Duodenal mucosa (tissue), 2 donors: ENCODE measurements at regions not wholly inside any gene's neighbourhood (a gene's known extent, or its start where the extent isn't known, plus 50 kb on each side); places are given as distances from the start of the nearest gene placed in this dataset.
"Not testable (repeated sequence)": the region's sequence is repeated elsewhere in the genome, so short reads cannot be mapped to it uniquely, and the experiment has no call there.

Experiments used
- H3K27ac ChIP-seq: one replicate; pipeline ENCODE4 v1.7.0; 2013; ENCODE audit warnings: low read depth, low read length
- H3K27me3 ChIP-seq, 2 donors: one replicate each; pipeline ENCODE4 v1.7.0; 2013; ENCODE audit warnings: low read length in 2 of 2, control low read depth in 1 of 2; ENCODE audit not compliant: insufficient read depth in 2 of 2, control insufficient read depth in 1 of 2
- H3K36me3 ChIP-seq, 2 donors: one replicate each; pipeline ENCODE4 v1.7.0; 2013; ENCODE audit warnings: low read length in 2 of 2, control low read depth in 1 of 2; ENCODE audit not compliant: insufficient read depth in 2 of 2, control insufficient read depth in 1 of 2
- H3K4me1 ChIP-seq, 2 donors: one replicate each; pipeline ENCODE4 v1.7.0; 2013; ENCODE audit warnings: low read length in 2 of 2, control low read depth in 1 of 2; ENCODE audit not compliant: insufficient read depth in 2 of 2, control insufficient read depth in 1 of 2
- H3K4me3 ChIP-seq, 2 donors: one replicate each; pipeline ENCODE4 v1.7.0; 2013; ENCODE audit warnings: low read length in 2 of 2, low read depth in 1 of 2
- H3K9ac ChIP-seq, 2 donors: one replicate each; pipeline ENCODE4 v1.7.0; 2013; ENCODE audit warnings: low read length in 2 of 2, low read depth in 1 of 2
- H3K9me3 ChIP-seq, 2 donors: one replicate each; pipeline ENCODE4 v1.7.0; 2013; ENCODE audit warnings: low read length in 2 of 2, control low read depth in 1 of 2; ENCODE audit not compliant: control insufficient read depth in 1 of 2

DNA sequence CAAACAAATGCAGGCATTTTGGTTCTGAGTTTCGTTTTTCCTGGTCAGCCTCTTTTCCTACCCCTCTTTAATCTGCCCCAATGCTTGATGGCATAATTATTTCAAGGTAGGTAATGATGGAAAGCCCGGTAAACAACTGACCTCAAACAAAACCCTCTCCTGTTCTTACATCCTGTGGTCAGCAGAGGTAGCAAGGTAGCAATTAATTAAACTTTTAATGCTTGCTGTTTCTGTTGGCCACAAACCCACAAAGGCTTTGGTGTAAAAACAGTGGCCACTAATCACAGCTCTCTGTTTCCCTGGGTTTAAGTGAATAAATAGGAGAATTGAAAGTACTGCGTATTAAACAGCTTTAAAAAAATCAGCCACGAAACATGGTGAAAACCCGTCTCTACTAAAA, 261.5 kb upstream of the SOX4 start:
- Histone ChIP-seq H3K27ac (no peak overlapping the region), H3K4me3 (no peak overlapping the region), H3K9ac (no peak overlapping the region), H3K9me3 (no peaks in the 10 kb centered on the region), H3K36me3 (no peaks in the 10 kb centered on the region), H3K27me3 (no peaks in the 10 kb centered on the region), H3K4me1 (no peaks in the 10 kb centered on the region)

DNA sequence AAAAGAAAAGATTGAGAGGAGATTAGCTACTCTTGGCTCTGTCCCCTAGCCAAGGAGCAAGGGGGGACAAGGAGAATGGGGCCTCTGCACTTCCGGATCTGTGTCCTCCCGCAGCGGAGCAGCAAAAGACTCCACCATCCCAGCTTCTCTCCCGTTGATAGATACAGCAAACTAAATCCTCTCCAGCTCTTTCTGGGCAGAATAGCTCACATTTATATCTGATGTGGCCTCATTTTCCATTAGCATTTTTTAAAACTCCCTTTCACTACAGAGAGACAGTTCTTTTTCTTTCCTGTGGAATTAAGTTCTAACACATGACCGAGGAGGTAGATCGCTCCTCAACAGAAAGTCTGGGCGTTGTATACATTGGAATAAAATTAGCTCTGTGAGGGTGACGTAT, 260.9 kb upstream of the SOX4 start:
- no peak overlapping the region for H3K27ac ChIP-seq
- H3K4me1 ChIP-seq: no peaks in the 10 kb centered on the region
- no peaks in the 10 kb centered on the region for H3K27me3 ChIP-seq
- no peak overlapping the region for H3K9ac ChIP-seq
- no peak overlapping the region for H3K4me3 ChIP-seq
- no peaks in the 10 kb centered on the region for H3K36me3 ChIP-seq
- no peaks in the 10 kb centered on the region for H3K9me3 ChIP-seq

DNA sequence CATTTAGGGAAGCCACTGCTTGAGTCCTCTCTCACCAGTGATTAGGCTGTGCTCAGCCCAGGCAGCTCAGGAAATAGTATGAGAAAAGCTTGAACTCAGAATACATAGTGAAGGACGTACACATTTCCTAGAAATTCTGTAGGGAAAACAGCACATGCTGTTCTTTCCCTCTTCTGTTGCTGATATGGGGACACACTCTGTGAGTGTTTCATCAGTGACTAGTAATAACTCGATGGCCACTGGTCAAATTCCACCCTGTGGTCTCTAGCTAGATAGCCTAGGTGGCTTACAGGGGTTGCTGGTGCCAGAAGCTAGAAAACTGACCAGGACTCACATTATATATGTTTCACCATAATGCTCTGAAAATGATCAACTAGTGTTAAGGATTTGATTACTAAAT, 259.8 kb upstream of the SOX4 start:
- Histone ChIP-seq H3K9ac (no peak overlapping the region), H3K9me3 (no peaks in the 10 kb centered on the region), H3K4me3 (no peak overlapping the region), H3K4me1 (no peaks in the 10 kb centered on the region), H3K27me3 (no peaks in the 10 kb centered on the region), H3K27ac (no peak overlapping the region), H3K36me3 (no peaks in the 10 kb centered on the region)

DNA sequence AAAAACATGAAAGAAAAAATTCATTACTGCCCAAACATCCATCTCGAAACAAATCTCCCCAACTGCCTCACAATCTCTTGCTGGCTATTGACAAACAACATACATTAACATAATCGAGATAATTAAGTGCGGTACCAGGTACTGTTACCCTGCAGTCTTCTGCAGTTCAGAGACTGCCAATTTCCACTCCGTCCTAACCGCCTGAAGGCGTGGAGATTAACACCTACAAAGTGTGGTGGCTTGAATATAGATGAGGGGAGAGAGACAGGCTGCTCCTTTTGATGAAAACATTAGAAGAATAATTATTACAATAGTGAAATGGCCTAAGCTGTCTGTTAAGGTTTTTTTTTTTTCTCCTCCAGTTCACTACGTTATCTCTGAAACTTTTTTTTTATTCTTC, 258.9 kb upstream of the SOX4 start:
- no peaks in the 10 kb centered on the region for H3K9me3 ChIP-seq
- no peaks in the 10 kb centered on the region for H3K27me3 ChIP-seq
- H3K9ac ChIP-seq: no peak overlapping the region
- no peaks in the 10 kb centered on the region for H3K4me1 ChIP-seq
- H3K27ac ChIP-seq: no peak overlapping the region
- no peaks in the 10 kb centered on the region for H3K36me3 ChIP-seq
- no peak overlapping the region for H3K4me3 ChIP-seq

DNA sequence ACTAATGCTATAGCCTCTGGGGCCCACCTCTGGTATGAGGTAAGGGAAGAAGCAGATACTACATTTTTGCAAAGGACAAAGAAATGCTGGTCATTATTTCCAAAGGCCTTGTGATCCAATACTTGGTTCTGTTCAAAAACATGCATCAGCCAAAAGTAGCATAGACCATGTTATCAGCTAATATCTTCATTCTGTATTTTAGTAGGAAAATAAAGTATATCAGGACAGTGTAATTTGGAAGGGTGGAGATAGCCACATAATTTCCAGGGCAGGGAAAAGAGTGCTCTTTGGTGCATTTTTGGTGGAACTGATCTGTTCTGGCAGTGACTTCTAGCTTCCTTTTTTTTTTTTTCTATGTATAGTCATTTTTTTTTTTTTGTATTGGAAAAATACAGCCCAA, 258.0 kb upstream of the SOX4 start:
- Histone ChIP-seq H3K27ac (no peak overlapping the region), H3K27me3 (no peaks in the 10 kb centered on the region), H3K9me3 (no peaks in the 10 kb centered on the region), H3K9ac (no peak overlapping the region), H3K4me3 (no peak overlapping the region), H3K4me1 (no peaks in the 10 kb centered on the region), H3K36me3 (no peaks in the 10 kb centered on the region)

DNA sequence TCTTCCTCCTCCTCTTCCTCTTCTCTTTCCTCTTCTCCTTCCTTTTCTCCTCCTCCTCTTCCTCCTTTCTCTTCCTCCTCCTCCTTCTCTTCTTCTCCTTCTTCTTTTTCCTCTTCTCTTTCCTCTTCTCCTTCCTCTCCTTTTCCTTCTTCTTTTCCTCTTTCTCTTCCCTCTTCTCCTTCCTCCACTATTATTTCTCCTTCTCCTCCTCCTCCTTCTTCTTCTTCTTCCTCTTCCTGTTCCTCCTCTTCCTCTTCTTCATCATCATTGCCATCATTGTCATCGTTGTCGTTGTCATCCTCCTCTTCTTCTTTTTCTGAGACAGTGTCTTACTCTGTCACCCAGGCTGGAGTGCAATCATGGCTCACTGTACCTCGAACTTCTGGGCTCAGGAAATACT, 256.3 kb upstream of the SOX4 start:
- Histone ChIP-seq H3K9me3 (no peaks in the 10 kb centered on the region), H3K4me3 (no peak overlapping the region), H3K4me1 (no peaks in the 10 kb centered on the region), H3K36me3 (no peaks in the 10 kb centered on the region), H3K27ac (no peak overlapping the region), H3K9ac (no peak overlapping the region), H3K27me3 (no peaks in the 10 kb centered on the region)

DNA sequence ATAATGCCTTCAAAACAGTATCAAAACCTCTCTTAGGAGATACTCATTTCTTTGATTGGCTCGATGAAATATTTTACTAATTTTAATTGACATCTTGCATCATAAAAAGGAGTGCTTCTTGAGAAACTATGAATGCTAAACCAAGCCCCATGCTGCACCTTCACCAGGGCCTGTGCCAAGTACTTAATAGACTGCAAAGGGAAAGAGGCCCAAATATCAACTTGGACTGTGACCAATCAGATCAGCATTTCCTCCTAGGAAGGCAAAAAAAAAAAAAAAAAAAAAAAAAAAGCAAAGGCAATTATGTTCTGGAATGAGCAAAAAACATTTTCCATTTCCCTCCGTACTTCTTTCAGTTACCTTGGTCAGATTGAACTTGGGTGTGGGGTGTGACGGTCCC, 253.0 kb upstream of the SOX4 start:
- Histone ChIP-seq H3K4me3 (no peak overlapping the region), H3K27me3 (no peaks in the 10 kb centered on the region), H3K36me3 (no peaks in the 10 kb centered on the region), H3K27ac (no peak overlapping the region), H3K9me3 (no peaks in the 10 kb centered on the region), H3K9ac (no peak overlapping the region), H3K4me1 (no peaks in the 10 kb centered on the region)

DNA sequence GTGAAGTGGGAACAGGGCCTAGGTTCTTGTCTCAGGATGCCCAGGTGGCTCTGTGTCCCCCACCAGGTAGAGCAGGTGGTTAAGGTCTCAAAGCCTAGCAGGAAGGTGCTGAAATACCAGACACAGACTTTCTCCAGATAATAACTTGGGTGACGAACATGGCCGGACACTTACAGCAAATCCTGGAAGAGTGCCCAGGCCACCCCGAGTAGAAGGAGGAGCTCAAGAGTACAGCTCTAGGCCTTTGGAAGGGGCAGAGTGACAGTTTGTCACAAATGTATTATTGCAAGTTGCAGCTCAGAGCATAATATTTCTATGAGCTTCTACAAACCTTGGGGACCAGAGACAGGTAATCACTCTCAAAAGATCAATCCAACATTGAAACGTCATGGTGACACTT, 251.6 kb upstream of the SOX4 start:
- H3K4me1 ChIP-seq: no peaks in the 10 kb centered on the region
- H3K9me3 ChIP-seq: no peaks in the 10 kb centered on the region
- H3K27ac ChIP-seq: no peak overlapping the region
- H3K9ac ChIP-seq: no peak overlapping the region
- H3K36me3 ChIP-seq: no peaks in the 10 kb centered on the region
- no peak overlapping the region for H3K4me3 ChIP-seq
- H3K27me3 ChIP-seq: no peaks in the 10 kb centered on the region

DNA sequence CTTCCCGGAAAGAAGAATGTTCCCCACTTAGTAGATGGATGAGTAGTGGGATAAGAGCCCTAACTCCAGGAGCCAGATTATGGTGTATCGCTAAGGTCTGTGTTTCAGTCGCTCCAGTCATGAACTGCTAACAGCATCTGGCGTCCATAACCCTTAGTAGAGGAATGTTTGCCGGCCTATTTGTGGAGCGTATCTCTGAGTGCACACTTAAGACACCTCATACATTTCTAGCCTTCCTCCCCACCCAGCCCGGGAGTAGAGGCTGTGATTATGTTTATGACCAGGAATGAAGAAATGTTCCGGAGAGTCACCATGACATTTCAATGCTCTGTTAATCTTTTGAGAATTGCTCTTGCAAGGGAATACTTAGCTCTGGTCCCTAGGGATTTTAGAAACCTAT, 251.1 kb upstream of the SOX4 start:
- no peak overlapping the region for H3K9ac ChIP-seq
- H3K9me3 ChIP-seq: no peaks in the 10 kb centered on the region
- H3K27ac ChIP-seq: no peak overlapping the region

DNA sequence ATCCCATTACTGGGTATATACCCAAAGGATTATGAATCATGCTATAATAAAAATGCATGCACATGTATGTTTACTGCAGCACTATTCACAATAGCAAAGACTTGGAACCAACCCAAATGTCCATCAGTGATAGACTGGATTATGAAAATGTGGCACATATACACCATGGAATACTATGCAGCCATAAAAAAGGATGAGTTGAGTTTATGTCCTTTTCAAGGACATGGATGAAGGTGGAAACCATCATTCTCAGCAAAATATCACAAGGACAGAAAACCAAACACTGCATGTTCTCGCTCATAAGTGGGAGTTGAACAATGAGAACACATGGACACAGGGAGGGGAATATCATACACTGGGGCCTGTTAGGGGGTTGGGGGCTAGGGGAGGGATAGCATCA, 247.8 kb upstream of the SOX4 start:
- H3K9me3 ChIP-seq, H3K9ac ChIP-seq, H3K27me3 ChIP-seq, H3K36me3 ChIP-seq, H3K4me3 ChIP-seq, H3K4me1 ChIP-seq, H3K27ac ChIP-seq: not testable (repeated sequence)

More for the DNA sequence above, 251.1 kb upstream of the SOX4 start:
- Histone ChIP-seq H3K27me3 (no peaks in the 10 kb centered on the region), H3K4me3 (no peak overlapping the region), H3K36me3 (no peaks in the 10 kb centered on the region), H3K4me1 (no peaks in the 10 kb centered on the region)

DNA sequence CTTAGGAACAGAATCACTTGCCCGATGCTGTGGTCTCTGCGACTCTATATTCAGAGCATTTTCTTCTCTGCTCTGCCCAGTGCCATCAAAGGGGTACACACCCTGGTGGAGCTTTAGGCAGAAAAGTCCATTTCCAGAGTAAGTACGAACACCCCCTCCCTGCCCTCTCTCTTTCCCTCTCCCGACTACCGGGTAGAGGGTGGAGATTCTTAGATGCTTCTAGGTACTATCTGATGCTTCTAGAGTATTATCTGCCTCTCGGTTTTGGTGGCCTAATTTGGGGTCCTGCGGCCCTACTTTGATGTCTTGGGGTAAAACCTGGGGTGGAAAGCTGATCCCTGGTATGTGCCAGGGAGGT, 245.4 kb upstream of the SOX4 start:
- H3K4me3 ChIP-seq: no peak overlapping the region
- H3K36me3 ChIP-seq: no peaks in the 10 kb centered on the region
- no peaks in the 10 kb centered on the region for H3K9me3 ChIP-seq
- H3K27me3 ChIP-seq: no peaks in the 10 kb centered on the region
- no peak overlapping the region for H3K27ac ChIP-seq
- H3K9ac ChIP-seq: no peak overlapping the region
- no peaks in the 10 kb centered on the region for H3K4me1 ChIP-seq
